ENCODE measurements at regions not wholly inside any gene's neighbourhood (a gene's known extent, or its start where the extent isn't known, plus 50 kb on each side); places are given as distances from the start of the nearest gene placed in this dataset.

DNA sequence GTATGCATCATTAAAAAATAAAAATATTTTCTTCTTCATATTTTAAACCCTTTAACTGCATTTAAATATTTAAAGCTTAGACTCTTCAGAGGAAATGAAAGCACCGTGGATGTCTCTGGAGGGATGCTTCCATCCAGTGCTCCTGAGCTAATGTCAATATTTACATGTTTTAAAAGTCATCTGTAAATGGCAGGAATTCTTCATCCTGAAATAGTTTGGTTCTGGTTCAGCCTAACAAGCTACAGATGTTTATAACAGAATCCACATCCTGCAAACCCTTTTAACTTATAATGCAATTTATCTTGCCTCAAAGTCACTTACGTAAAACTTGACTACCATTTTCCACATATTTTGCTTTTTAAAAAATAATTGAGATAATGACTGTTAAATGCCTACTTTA lies 1207.3 kb downstream of the SLC16A7 start:
- no peak for ATAC-seq (replicated peaks in 1 of 4)
- ChIA-PET CTCF (no interaction called here), POLR2A (no interaction called here)
- no peak overlapping the region for H3K27ac Mint-ChIP-seq
- H3K9me3 Mint-ChIP-seq: peaks cover 6 to 21% (median 9%) of the 10 kb centered on the region in 3 donors
- H3K4me3 Mint-ChIP-seq: no peak overlapping the region
- Histone ChIP-seq H3K4me1 (ENCODE audit: control insufficient read depth in 1 of 2, extremely low read depth in 1 of 2, insufficient read depth in 2 of 2, low read length in 2 of 2) (no peaks in the 10 kb centered on the region), H3K9me3 (peaks cover 2% of the 10 kb centered on the region), H3K27ac (ENCODE audit: low read length) (no peak overlapping the region), H3K4me3 (ENCODE audit: control insufficient read depth in 1 of 2, extremely low read depth in 1 of 2, low read length in 1 of 2) (no peak overlapping the region), H3K36me3 (ENCODE audit: control insufficient read depth in 2 of 2, extremely low read depth in 1 of 2, insufficient read depth in 1 of 2, low read length in 1 of 2) (no peaks in the 10 kb centered on the region), H3K27me3 (replicated peaks in 1 of 2; ENCODE audit: control insufficient read depth in 2 of 2, extremely low read depth in 1 of 2, insufficient read depth in 2 of 2, low read length in 1 of 2) (no peaks in the 10 kb centered on the region)
- no peaks in the 10 kb centered on the region for H3K36me3 Mint-ChIP-seq
- no peak for DNase-seq
- no CpG with 5 or more reads among the region's 2 CpGs for WGBS (ENCODE audit: insufficient coverage)
- H3K4me1 Mint-ChIP-seq: no peaks in the 10 kb centered on the region
- H3K27me3 Mint-ChIP-seq: no peaks in the 10 kb centered on the region

GRCh38 chr12:60805364-60805763 lies 1209.5 kb downstream of the SLC16A7 start:
- no peak overlapping the region for H3K4me3 Mint-ChIP-seq
- Histone ChIP-seq H3K36me3 (ENCODE audit: control insufficient read depth in 2 of 2, extremely low read depth in 1 of 2, insufficient read depth in 1 of 2, low read length in 1 of 2) (no peaks in the 10 kb centered on the region), H3K4me3 (ENCODE audit: control insufficient read depth in 1 of 2, extremely low read depth in 1 of 2, low read length in 1 of 2) (no peak overlapping the region), H3K27me3 (replicated peaks in 1 of 2; ENCODE audit: control insufficient read depth in 2 of 2, extremely low read depth in 1 of 2, insufficient read depth in 2 of 2, low read length in 1 of 2) (no peaks in the 10 kb centered on the region), H3K27ac (ENCODE audit: low read length) (no peak overlapping the region), H3K4me1 (ENCODE audit: control insufficient read depth in 1 of 2, extremely low read depth in 1 of 2, insufficient read depth in 2 of 2, low read length in 2 of 2) (no peaks in the 10 kb centered on the region), H3K9me3 (no peaks in the 10 kb centered on the region)
- 74% methylated on average over 3 of the region's 4 CpGs for WGBS (ENCODE audit: insufficient coverage)
- no peaks in the 10 kb centered on the region for H3K4me1 Mint-ChIP-seq
- ChIA-PET CTCF (no interaction called here), POLR2A (no interaction called here)
- H3K36me3 Mint-ChIP-seq: no peaks in the 10 kb centered on the region
- DNase-seq (no peak), ATAC-seq (replicated peaks in 1 of 4) (no peak)
- H3K27me3 Mint-ChIP-seq: no peaks in the 10 kb centered on the region
- no peak overlapping the region for H3K27ac Mint-ChIP-seq
- H3K9me3 Mint-ChIP-seq: peaks cover 4 to 17% (median 6%) of the 10 kb centered on the region in 3 donors

- Mint-ChIP-seq H3K9me3 (peaks cover 0 to 11% (median 2%) of the 10 kb centered on the region in 3 donors), H3K4me3 (no peak overlapping the region), H3K36me3 (no peaks in the 10 kb centered on the region), H3K4me1 (no peaks in the 10 kb centered on the region), H3K27me3 (no peaks in the 10 kb centered on the region), H3K27ac (no peak overlapping the region)
- no peak overlapping the region for H3K4me3 ChIP-seq (ENCODE audit: control insufficient read depth in 1 of 2, extremely low read depth in 1 of 2, low read length in 1 of 2)
- ChIA-PET CTCF (no interaction called here), POLR2A (no interaction called here)
- DNase-seq: no peak
- peaks cover 3% of the 10 kb centered on the region for H3K9me3 ChIP-seq
- H3K27me3 ChIP-seq (replicated peaks in 1 of 2; ENCODE audit: control insufficient read depth in 2 of 2, extremely low read depth in 1 of 2, insufficient read depth in 2 of 2, low read length in 1 of 2): no peaks in the 10 kb centered on the region
- no peak for ATAC-seq (replicated peaks in 1 of 4)
- H3K27ac ChIP-seq (ENCODE audit: low read length): no peak overlapping the region
- no peaks in the 10 kb centered on the region for H3K36me3 ChIP-seq (ENCODE audit: control insufficient read depth in 2 of 2, extremely low read depth in 1 of 2, insufficient read depth in 1 of 2, low read length in 1 of 2)
- WGBS (ENCODE audit: insufficient coverage): no CpG with 5 or more reads among the region's 1 CpG
- H3K4me1 ChIP-seq (ENCODE audit: control insufficient read depth in 1 of 2, extremely low read depth in 1 of 2, insufficient read depth in 2 of 2, low read length in 2 of 2): no peaks in the 10 kb centered on the region
Observed at GRCh38 chr12:60819794-60820193, 1224.0 kb downstream of the SLC16A7 start.

DNA sequence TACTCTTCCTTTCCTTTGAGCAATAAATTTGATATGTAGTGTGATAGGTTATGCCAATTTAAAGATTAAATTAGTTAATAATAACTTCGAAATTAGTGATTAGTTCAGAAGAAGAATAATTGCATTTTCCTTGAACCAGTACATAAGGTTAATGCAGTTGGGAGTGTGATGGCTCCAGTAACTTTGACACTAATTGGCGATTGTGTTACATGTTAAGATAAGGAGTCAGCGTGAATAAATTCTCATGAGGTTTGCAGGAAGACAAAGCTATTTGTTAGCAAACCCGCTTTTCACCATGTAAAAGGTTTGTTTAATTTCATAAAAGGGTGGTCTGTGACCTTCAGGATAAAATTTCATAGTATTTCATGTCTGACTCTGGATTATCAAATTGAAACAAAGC lies 1226.8 kb downstream of the SLC16A7 start:
- Histone ChIP-seq H3K36me3 (ENCODE audit: control insufficient read depth in 2 of 2, extremely low read depth in 1 of 2, insufficient read depth in 1 of 2, low read length in 1 of 2) (no peaks in the 10 kb centered on the region), H3K27me3 (replicated peaks in 1 of 2; ENCODE audit: control insufficient read depth in 2 of 2, extremely low read depth in 1 of 2, insufficient read depth in 2 of 2, low read length in 1 of 2) (no peaks in the 10 kb centered on the region), H3K27ac (ENCODE audit: low read length) (no peak overlapping the region), H3K4me1 (ENCODE audit: control insufficient read depth in 1 of 2, extremely low read depth in 1 of 2, insufficient read depth in 2 of 2, low read length in 2 of 2) (no peaks in the 10 kb centered on the region), H3K9me3 (no peaks in the 10 kb centered on the region), H3K4me3 (ENCODE audit: control insufficient read depth in 1 of 2, extremely low read depth in 1 of 2, low read length in 1 of 2) (no peak overlapping the region)
- no peak overlapping the region for H3K27ac Mint-ChIP-seq
- no peaks in the 10 kb centered on the region for H3K36me3 Mint-ChIP-seq
- ChIA-PET POLR2A (no interaction called here), CTCF (no interaction called here)
- ATAC-seq (replicated peaks in 1 of 4) (no peak), DNase-seq (no peak)
- no peaks in the 10 kb centered on the region for H3K9me3 Mint-ChIP-seq
- WGBS (ENCODE audit: insufficient coverage): 83% methylated on average over 2 of the region's 4 CpGs
- no peaks in the 10 kb centered on the region for H3K4me1 Mint-ChIP-seq
- no peak overlapping the region for H3K4me3 Mint-ChIP-seq
- no peaks in the 10 kb centered on the region for H3K27me3 Mint-ChIP-seq

GRCh38 chr12:60830381-60830780 lies 1234.6 kb downstream of the SLC16A7 start:
- no peak for ATAC-seq (replicated peaks in 1 of 4)
- WGBS (ENCODE audit: insufficient coverage): no CpG with 5 or more reads among the region's 2 CpGs

DNA sequence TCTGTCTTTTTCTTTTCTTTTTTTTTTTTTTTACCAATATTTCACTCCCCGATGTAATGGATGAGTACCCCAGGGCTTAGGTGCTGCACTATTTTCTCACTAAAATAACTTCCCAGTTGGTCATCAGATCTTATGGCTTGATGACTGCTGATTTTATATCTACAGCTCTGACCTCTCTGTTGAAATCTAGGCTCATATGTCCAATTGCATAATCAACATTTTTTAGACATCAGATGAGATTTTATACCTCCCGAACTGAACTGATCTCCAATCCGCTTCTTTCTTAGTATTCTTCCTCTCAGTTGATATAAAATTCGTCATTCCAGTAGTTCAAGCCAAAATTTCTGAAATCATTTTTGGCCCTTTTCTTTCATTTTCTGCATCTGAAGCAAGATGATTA lies 1236.5 kb downstream of the SLC16A7 start:
- Histone ChIP-seq H3K9me3 (no peaks in the 10 kb centered on the region), H3K4me1 (ENCODE audit: control insufficient read depth in 1 of 2, extremely low read depth in 1 of 2, insufficient read depth in 2 of 2, low read length in 2 of 2) (no peaks in the 10 kb centered on the region), H3K36me3 (ENCODE audit: control insufficient read depth in 2 of 2, extremely low read depth in 1 of 2, insufficient read depth in 1 of 2, low read length in 1 of 2) (no peaks in the 10 kb centered on the region), H3K4me3 (ENCODE audit: control insufficient read depth in 1 of 2, extremely low read depth in 1 of 2, low read length in 1 of 2) (no peak overlapping the region), H3K27me3 (replicated peaks in 1 of 2; ENCODE audit: control insufficient read depth in 2 of 2, extremely low read depth in 1 of 2, insufficient read depth in 2 of 2, low read length in 1 of 2) (no peaks in the 10 kb centered on the region), H3K27ac (ENCODE audit: low read length) (no peak overlapping the region)
- Mint-ChIP-seq H3K4me3 (no peak overlapping the region), H3K4me1 (no peaks in the 10 kb centered on the region), H3K9me3 (peaks cover 3 to 23% (median 3%) of the 10 kb centered on the region in 3 donors), H3K27ac (no peak overlapping the region), H3K27me3 (no peaks in the 10 kb centered on the region), H3K36me3 (no peaks in the 10 kb centered on the region)
- no CpG with 5 or more reads among the region's 4 CpGs for WGBS (ENCODE audit: insufficient coverage)
- POLR2A ChIA-PET: no interaction called here
- no peak for ATAC-seq (replicated peaks in 1 of 4)
- DNase-seq: no peak
- CTCF ChIA-PET: no interaction called here

More at GRCh38 chr12:60830381-60830780, 1234.6 kb downstream of the SLC16A7 start:
- Histone ChIP-seq H3K4me1 (ENCODE audit: control insufficient read depth in 1 of 2, extremely low read depth in 1 of 2, insufficient read depth in 2 of 2, low read length in 2 of 2) (no peaks in the 10 kb centered on the region), H3K27me3 (replicated peaks in 1 of 2; ENCODE audit: control insufficient read depth in 2 of 2, extremely low read depth in 1 of 2, insufficient read depth in 2 of 2, low read length in 1 of 2) (no peaks in the 10 kb centered on the region), H3K27ac (ENCODE audit: low read length) (no peak overlapping the region), H3K9me3 (no peaks in the 10 kb centered on the region), H3K4me3 (ENCODE audit: control insufficient read depth in 1 of 2, extremely low read depth in 1 of 2, low read length in 1 of 2) (no peak overlapping the region), H3K36me3 (ENCODE audit: control insufficient read depth in 2 of 2, extremely low read depth in 1 of 2, insufficient read depth in 1 of 2, low read length in 1 of 2) (no peaks in the 10 kb centered on the region)
- Mint-ChIP-seq H3K4me3 (no peak overlapping the region), H3K9me3 (peaks cover 0 to 19% (median 3%) of the 10 kb centered on the region in 3 donors), H3K36me3 (no peaks in the 10 kb centered on the region), H3K4me1 (no peaks in the 10 kb centered on the region), H3K27ac (no peak overlapping the region), H3K27me3 (no peaks in the 10 kb centered on the region)
- DNase-seq: no peak
- ChIA-PET POLR2A (no interaction called here), CTCF (no interaction called here)

- no peaks in the 10 kb centered on the region for H3K4me1 ChIP-seq (ENCODE audit: control insufficient read depth in 1 of 2, extremely low read depth in 1 of 2, insufficient read depth in 2 of 2, low read length in 2 of 2)
- Mint-ChIP-seq H3K27ac (no peak overlapping the region), H3K27me3 (no peaks in the 10 kb centered on the region), H3K36me3 (no peaks in the 10 kb centered on the region), H3K4me1 (no peaks in the 10 kb centered on the region), H3K4me3 (no peak overlapping the region), H3K9me3 (peaks cover 0 to 19% (median 3%) of the 10 kb centered on the region in 3 donors)
- no peaks in the 10 kb centered on the region for H3K36me3 ChIP-seq (ENCODE audit: control insufficient read depth in 2 of 2, extremely low read depth in 1 of 2, insufficient read depth in 1 of 2, low read length in 1 of 2)
- POLR2A ChIA-PET: no interaction called here
- ATAC-seq (replicated peaks in 1 of 4) (no peak), DNase-seq (no peak)
- no peak overlapping the region for H3K4me3 ChIP-seq (ENCODE audit: control insufficient read depth in 1 of 2, extremely low read depth in 1 of 2, low read length in 1 of 2)
- CTCF ChIA-PET: no interaction called here
- no peaks in the 10 kb centered on the region for H3K27me3 ChIP-seq (replicated peaks in 1 of 2; ENCODE audit: control insufficient read depth in 2 of 2, extremely low read depth in 1 of 2, insufficient read depth in 2 of 2, low read length in 1 of 2)
- H3K27ac ChIP-seq (ENCODE audit: low read length): no peak overlapping the region
- no peaks in the 10 kb centered on the region for H3K9me3 ChIP-seq
Observed at GRCh38 chr12:60834372-60834771, 1238.5 kb downstream of the SLC16A7 start.

All from T-cell (primary cell).